22Rv1 (cell line): ENCODE measurements at regions not wholly inside any gene's neighbourhood (a gene's known extent, or its start where the extent isn't known, plus 50 kb on each side); places are given as distances from the start of the nearest gene placed in this dataset.
"Not testable (repeated sequence)": the region's sequence is repeated elsewhere in the genome, so short reads cannot be mapped to it uniquely, and the experiment has no call there.

Experiments
- H3K27ac ChIP-seq: fragments of 450-650 bp; 2 replicates; pipeline ENCODE4 v1.5.1; 2017
- ZFX ChIP-seq: fragments of 450-650 bp; IDR thresholded peaks from 2 replicates; pipeline ENCODE4 v1.6.1; 2017; ENCODE audit warnings: antibody characterized with exemption, borderline replicate concordance
- TF ChIP-seq, protein P1 (sequence below): fragments of 450-650 bp; IDR thresholded peaks from 2 replicates; pipeline ENCODE4 v1.5.1; 2017; ENCODE audit warnings: mild to moderate bottlenecking

DNA sequence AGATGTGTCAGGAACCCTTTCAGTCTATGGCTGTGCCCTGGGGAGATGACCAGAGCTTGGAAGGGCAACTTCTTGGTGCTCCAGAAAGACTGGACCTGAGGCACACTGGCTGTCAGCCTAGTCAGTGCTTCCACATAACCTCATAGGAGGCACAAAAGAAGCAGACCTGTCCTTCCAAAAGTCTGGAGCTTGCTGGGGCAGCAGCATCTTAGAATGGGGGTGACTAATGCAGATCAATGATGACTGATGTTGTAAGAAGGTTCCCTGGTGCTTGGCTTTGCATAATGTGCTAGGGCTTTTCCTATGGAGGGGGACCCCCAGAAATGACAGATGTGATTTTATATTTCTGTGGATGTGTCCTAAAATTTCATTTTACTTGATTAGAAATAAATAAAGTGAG, 255.7 kb upstream of the THUMPD2 start:
- H3K27ac ChIP-seq = no peak overlapping the region
- TF ChIP-seq, protein P1, sequence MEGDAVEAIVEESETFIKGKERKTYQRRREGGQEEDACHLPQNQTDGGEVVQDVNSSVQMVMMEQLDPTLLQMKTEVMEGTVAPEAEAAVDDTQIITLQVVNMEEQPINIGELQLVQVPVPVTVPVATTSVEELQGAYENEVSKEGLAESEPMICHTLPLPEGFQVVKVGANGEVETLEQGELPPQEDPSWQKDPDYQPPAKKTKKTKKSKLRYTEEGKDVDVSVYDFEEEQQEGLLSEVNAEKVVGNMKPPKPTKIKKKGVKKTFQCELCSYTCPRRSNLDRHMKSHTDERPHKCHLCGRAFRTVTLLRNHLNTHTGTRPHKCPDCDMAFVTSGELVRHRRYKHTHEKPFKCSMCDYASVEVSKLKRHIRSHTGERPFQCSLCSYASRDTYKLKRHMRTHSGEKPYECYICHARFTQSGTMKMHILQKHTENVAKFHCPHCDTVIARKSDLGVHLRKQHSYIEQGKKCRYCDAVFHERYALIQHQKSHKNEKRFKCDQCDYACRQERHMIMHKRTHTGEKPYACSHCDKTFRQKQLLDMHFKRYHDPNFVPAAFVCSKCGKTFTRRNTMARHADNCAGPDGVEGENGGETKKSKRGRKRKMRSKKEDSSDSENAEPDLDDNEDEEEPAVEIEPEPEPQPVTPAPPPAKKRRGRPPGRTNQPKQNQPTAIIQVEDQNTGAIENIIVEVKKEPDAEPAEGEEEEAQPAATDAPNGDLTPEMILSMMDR = no peak
- no peak for TF ChIP-seq ZFX

DNA sequence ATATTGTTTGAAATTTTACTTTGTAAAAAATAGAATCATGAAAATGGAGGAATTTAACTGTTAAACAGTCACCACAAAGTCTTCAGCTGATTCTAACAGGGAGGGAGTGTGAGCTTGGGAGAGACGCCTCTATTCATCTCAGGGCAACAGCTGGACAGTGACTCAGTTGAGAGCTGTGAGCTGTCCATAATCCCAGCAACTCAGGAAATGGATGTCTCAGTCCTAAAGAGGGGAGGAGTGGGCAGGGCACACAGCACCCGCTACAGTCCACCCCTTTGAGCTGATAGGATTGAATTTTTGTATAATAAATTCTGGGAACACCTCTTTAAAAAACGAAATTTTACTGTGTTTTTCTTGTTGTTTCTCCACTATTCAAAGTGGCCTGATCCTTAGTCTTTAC, 255.1 kb upstream of the THUMPD2 start:
- TF ChIP-seq, protein P1 = no peak
- no peak for TF ChIP-seq ZFX
- H3K27ac ChIP-seq = no peak overlapping the region

DNA sequence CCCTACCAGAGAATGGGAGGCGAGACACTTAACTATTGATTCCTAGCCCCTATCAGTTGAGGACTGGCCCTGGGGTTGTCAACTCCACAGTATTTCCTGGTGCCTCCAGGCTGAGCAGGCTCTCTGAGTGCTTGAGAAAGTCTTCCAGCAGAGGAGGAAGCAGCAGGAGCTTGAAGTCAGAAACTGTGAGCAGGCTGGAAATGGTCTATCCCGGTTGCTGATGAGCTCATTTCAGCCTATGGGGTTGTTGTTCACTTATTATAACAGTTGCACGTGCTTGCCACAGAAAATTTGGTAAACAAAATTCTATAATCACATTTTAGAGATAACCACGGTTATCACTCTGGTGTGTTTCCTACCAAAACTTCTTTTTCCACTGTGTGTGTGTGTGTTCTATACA, 254.7 kb upstream of the THUMPD2 start:
- no peak for TF ChIP-seq ZFX
- TF ChIP-seq, protein P1 = no peak
- H3K27ac ChIP-seq = no peak overlapping the region

DNA sequence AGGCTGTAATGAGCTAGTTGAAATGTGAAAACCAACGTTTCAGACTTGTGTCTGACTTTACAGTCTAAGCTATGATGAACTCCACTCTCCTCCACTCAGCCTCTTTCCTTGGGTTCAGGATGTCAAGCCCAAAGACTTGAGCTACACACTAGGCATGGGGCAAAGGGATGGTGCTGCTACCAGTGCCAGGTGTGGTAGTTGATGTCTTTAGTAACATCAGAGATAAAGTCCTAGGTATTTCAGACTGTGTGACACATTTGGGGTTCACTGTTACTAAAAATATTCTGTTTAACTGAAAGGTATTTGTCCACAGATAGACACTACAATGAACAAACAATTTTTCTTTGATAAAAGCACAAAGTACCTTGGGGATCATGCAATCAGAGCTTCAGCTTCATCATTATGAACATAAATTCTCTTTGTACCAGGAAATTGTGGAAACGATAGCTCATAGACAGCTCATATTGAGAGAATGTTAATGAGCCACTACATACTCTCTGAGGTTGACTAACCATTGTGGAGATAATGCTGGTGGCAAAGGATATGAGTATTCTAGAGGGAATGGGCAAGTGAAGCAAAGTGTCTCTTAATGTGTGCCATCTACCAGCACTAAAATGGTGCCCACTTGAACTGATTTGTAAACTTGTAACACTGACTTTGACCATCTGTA, 253.7 kb upstream of the THUMPD2 start:
- TF ChIP-seq ZFX = no peak
- TF ChIP-seq, protein P1 = no peak
- no peak overlapping the region for H3K27ac ChIP-seq

DNA sequence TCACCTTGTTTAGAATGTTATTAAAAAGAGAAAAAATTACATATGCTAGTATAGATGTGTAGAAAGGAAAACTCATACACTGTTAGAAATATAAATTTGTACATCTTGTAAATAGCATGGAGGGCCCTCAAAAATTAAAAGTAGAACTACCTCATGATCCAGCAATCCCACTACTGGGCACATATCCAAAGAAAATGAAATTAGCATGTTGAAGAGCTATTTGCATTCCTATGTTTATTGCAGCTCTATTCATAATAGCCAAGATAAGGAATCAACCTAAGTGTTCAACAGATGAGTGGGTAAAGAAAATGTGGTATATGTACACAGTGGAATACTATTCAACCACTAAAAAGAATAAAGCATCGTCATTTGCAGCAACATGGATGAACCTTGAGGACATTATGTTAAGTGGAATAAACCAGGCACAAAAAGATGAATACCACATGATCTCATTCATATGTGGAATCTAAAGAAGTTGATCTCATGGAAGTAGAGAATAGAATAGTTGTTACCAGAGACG, 251.5 kb upstream of the THUMPD2 start:
- H3K27ac ChIP-seq = no peak overlapping the region
- no peak for TF ChIP-seq ZFX
- TF ChIP-seq, protein P1 = no peak

DNA sequence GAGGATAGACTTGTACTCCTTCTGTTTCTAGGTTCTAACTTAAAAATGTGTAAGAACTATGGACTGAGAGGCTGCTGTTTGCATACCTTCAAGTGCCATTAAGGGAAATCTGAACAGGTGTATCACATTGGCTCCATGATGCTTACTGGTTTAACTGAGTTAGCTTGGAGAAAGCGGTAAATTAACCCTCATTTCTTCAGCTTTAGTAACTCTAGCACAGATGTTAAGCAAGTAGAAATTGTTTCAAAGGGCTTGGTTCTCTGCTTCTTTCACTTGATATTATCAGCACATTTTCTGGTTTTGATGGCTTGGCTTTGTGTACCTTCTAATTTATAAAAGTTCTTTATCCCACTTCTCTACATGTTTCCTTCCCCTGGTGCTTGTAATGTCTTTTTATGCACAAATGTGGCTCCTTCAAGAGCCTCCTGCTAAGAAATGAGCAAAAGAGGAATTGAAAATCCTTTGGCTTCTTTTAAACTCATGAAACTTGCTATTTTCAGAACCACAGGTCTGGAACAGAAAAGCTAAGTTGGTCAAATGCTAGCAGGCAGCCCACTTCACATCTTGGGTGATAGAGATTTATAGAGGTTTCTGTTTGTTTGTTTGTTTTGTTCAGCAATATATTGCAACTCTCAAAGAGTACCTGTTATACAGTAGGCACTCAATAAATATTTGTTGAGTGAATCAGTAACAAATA, 249.9 kb upstream of the THUMPD2 start:
- no peak for TF ChIP-seq ZFX
- TF ChIP-seq, protein P1 = no peak
- H3K27ac ChIP-seq = no peak overlapping the region

DNA sequence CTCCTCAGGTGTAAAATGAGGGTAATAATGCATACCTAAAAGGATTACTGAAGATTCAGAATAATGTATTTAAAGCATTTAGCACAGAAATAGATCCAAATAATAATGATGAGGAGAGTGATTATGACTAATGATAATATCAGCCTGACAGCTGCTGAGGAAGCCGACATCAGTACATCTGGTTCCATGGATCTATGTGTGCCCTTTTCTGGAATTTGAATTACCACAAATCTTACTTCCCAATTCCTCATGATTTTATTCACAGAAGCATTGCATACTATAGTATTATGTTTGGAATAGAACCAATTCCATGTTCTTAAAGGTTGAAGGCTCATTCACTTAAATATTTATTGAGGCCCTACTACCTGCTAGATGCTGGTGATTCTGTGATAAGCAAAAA, 248.9 kb upstream of the THUMPD2 start:
- no peak overlapping the region for H3K27ac ChIP-seq
- TF ChIP-seq, protein P1 = no peak

DNA sequence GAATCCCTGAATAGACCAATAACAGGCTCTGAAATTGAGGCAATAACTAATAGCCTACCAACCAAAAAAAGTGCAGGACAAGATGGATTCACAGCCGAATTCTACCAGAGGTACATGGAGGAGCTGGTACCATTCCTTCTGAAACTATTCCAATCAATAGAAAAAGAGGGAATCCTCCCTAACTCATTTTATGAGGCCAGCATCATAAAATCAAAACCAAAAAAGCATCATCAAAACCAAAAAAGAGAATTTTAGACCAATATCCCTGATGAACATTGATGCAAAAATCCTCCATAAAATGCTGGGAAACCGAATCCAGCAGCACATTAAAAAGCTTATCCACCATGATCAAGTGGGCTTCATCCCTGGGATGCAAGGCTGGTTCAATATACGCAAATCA, 246.2 kb upstream of the THUMPD2 start:
- H3K27ac ChIP-seq = not testable (repeated sequence)
